GM19452 (cell line): ENCODE measurements at regions not wholly inside any gene's neighbourhood (a gene's known extent, or its start where the extent isn't known, plus 50 kb on each side); places are given as distances from the start of the nearest gene placed in this dataset.

ENCODE experiments used
- ATAC-seq: cut with Tn5 transposase; IDR thresholded peaks from one replicate; pipeline ENCODE4 v1.9.1; 2021; ENCODE audit not compliant: unreplicated experiment

- no peak for ATAC-seq
Measured at GRCh38 chr2:120851116-120851773, 115.6 kb downstream of the GLI2 start.

DNA sequence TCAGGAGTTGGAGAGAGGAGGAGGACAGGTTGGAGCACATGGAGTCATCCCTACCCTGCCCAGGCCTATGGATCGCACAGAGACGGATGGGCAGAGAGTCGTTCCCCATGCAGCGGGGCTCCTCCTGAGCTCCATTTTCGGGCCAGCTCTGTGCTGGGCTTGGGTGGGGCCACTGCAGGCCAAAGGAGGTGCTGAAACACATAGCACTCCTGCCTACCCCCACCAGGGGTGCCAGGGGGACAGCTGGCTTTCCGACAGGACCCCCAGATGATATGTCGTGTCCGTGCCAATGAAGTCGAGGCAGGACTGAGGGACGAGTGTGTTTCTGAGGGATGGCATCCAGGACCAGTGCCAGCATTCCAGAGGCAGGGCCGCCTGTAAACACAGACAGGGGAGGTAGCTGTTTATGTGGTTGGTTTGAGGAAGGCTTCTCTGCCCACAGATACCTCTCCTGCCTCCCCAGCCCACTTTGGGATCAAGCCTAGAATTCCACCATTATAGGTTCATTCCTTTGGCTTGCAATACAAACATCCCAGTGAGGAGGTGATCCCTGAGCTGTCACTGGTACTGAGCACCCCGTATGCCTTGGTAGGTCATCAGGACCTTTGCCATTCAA is 116.6 kb downstream of the GLI2 start:
- ATAC-seq: no peak

DNA sequence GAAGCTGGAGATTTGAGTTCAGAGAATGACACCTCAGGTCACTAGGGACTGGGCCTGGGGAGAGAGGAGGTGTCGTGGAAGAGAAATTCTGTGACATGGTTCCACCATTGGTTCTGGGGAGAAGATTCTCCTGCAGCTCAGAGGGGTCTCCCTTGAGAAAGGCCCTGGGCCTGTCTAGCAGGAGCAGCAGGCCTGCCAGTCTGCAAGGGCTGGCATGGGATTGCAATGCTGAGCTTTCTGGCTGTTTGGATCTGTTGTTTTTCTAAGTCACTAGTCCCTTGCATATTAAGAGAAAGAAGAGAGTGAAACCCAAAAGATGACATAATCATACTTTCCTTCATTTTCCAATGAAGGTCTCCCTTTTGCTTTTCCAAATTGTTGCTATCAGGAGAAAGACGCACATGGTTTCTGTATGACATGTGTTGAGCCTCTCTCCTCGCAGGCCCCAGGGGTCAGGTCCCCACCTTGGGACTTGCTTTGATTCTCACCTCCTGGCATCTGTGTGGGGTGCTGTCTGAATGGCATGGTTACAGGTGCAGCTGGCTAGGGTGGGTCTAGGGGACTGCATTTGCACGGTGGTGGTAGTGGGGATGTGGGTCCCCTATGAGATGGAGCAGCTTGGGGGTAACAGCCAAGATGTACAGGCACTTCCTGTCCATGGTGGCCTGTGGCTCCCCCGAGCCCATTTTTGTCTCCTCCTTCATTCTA is 117.8 kb downstream of the GLI2 start:
- no peak for ATAC-seq

GRCh38 chr2:120854014-120854620 is 118.4 kb downstream of the GLI2 start:
- ATAC-seq: no peak

GRCh38 chr2:120854766-120855530 is 119.3 kb downstream of the GLI2 start:
- no peak for ATAC-seq

GRCh38 chr2:120855855-120856405 is 120.3 kb downstream of the GLI2 start:
- ATAC-seq: no peak

DNA sequence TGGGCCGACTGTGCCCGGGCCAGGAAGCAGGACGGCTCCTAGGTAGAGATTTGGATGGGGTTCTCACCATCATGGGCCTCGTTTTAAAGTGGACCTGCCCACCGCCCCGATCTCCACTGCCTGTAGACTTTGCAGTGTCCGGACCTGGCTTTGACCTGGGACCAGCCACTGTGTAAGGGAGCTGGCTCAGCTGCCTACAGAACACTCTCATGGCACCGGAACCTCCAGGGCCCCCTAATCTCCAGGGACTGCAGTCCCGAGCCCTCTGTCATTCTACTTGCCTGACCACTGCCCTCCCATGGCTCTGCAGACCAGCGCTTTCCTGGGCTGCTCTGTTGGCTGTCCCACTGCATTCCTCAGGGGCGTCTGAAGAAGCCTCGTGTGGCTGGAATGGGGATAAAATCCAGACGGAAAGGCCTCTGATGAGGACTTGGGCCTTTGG is 120.8 kb downstream of the GLI2 start:
- ATAC-seq: no peak

DNA sequence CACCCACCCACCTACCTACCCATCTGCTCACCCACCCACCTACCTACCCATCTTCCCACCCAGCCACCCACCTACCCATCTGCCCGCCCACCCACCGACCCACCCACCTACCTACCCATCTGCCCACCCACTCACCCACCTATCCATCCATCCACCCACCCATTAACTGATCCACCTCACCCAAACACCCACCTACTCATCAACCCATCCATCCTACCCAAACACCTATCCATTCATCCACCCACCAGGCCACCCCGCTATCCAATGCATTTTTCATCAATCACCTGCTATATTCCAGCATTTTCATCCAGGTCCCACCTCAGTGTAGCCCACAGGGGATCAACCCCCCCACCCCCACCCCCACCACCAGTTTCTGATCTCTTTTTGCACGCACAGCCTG is 121.8 kb downstream of the GLI2 start:
- no peak for ATAC-seq

DNA sequence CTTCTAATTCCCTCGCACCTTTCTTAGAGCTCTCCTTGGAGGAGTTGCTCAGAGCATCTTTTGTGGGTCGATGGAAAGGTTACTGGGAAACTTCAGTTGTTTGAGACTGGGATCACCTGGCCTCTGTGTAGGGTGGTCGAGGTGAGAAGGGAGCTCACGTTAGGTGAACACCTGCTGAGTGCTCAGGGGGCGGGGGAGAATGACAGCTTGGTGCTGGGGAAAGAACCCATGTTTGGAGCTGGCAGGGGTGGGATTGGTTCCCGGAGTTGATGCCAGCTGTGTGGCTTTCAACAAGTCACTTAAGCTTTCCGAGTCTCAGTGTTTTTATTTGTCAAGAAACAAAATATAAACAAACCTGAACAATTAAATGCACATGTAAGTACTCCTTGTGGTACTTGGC is 122.3 kb downstream of the GLI2 start:
- ATAC-seq: no peak

GRCh38 chr2:120858361-120859106 is 122.9 kb downstream of the GLI2 start:
- ATAC-seq: no peak

DNA sequence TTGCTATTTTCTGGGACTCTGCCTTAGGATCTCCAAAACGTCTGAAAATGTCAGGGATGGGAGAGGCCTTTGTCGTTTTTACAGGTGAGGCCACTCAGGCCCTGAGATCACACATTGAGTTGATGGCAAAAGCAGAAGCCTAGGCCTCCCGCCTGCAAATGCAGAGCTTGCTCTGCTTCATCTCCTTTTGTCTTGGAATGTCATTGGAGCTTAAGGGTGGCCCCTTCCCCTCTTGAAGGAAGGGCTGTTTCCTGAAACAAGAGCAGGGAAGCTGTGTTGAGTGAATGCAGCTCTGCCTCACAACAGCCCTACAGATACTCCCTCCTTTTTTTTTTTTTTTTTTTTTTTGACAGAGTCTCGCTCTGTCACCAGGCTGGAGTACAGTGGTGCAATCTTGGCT is 123.5 kb downstream of the GLI2 start:
- no peak for ATAC-seq

GRCh38 chr2:120859814-120860578 is 124.3 kb downstream of the GLI2 start:
- ATAC-seq: no peak

DNA sequence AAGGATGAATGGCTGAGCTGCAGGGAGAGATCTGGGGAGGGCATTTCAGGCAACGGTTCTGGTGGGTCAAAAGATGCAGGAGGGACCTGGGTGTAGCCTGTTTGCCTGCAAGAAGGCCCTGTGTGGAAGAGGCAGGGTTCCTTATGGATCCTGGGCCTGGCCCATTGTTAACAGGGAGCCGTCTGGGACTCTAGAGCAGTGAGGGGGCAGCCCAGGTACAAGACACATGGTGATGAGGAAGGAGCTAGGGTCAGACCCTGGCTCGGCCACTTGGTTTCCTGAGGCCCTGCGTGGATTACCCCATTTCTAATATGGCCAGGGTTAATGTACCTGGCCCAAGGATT is 124.9 kb downstream of the GLI2 start:
- no peak for ATAC-seq

DNA sequence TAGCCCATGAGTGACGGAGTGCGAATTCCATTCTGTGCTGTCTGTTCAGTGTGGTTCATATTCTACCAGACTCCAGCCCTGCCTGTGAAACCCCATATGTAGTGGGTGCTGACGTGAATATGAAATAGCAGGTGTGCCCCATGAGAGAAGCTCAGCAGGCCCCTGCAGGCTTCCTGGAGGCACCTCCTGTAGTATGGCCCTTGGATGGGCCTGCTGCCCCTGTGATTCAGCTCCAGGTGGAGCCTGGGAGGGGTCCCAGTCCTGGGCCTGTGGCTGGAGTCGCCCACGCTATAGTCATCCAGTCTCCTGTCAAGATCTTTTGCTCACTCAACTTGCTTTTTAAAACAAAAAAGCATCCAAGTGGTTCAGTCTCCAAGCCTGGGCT is 125.5 kb downstream of the GLI2 start:
- no peak for ATAC-seq

- ATAC-seq: no peak
Measured at GRCh38 chr2:120861576-120862191, 126.0 kb downstream of the GLI2 start.

- ATAC-seq: no peak
Measured at GRCh38 chr2:120862201-120863060, 126.8 kb downstream of the GLI2 start.

GRCh38 chr2:120863146-120863545 is 127.5 kb downstream of the GLI2 start:
- no peak for ATAC-seq

GRCh38 chr2:120863661-120864320 is 128.1 kb downstream of the GLI2 start:
- ATAC-seq: no peak
